ENCODE measurements at regions not wholly inside any gene's neighbourhood (a gene's known extent, or its start where the extent isn't known, plus 50 kb on each side); places are given as distances from the start of the nearest gene placed in this dataset.

GRCh38 chr12:15050659-15051058 is 77.8 kb downstream of the PDE6H start (continued):
- no peak for TF ChIP-seq GLIS2 (tag by site-specific recombination; IDR thresholded peaks at IDR 0.05)
- no peak for TF ChIP-seq ZNF302 (tag by site-specific recombination; IDR thresholded peaks at IDR 0.05; ENCODE audit: low read depth)
- no peak for TF ChIP-seq BCL11A (tag by site-specific recombination; IDR thresholded peaks at IDR 0.05; ENCODE audit: low read depth)
- TF ChIP-seq ZNF580 (tag by site-specific recombination; IDR thresholded peaks at IDR 0.05), result no peak
- no peak for TF ChIP-seq ZNF324 (tag by site-specific recombination; IDR thresholded peaks at IDR 0.05)
- no peak for TF ChIP-seq ZNF473 (tag by site-specific recombination; IDR thresholded peaks at IDR 0.05)
- TF ChIP-seq ZNF558 (tag by site-specific recombination; IDR thresholded peaks at IDR 0.05), result no peak
- TF ChIP-seq BCL11B (tag by site-specific recombination; IDR thresholded peaks at IDR 0.05; ENCODE audit: low read depth), result no peak

GRCh38 chr12:15052691-15053090 is 79.8 kb downstream of the PDE6H start:
- no peaks in the 10 kb centered on the region for H3K9me3 ChIP-seq (ENCODE audit: control insufficient read depth, insufficient read depth, low read depth, low read length)
- TF ChIP-seq ZNF521 (tag by site-specific recombination; IDR thresholded peaks at IDR 0.05) (no peak), ZBTB6 (tag by site-specific recombination; IDR thresholded peaks at IDR 0.05) (no peak), INSM2 (tag by site-specific recombination; IDR thresholded peaks at IDR 0.05) (no peak), ZNF350 (tag by site-specific recombination; IDR thresholded peaks at IDR 0.05) (no peak), ZFP37 (tag by site-specific recombination; IDR thresholded peaks at IDR 0.05) (no peak), ZNF624 (tag by site-specific recombination; IDR thresholded peaks at IDR 0.05) (no peak), ZNF510 (tag by site-specific recombination; IDR thresholded peaks at IDR 0.05; ENCODE audit: insufficient replicate concordance) (no peak)
- H3K4me3 ChIP-seq (ENCODE audit: low read depth, low read length), result no peak overlapping the region
- H3K27ac ChIP-seq (ENCODE audit: extremely low read depth, low read depth, low read length), result no peak overlapping the region
- H3K36me3 ChIP-seq (ENCODE audit: control insufficient read depth in 2 of 2, insufficient read depth in 1 of 2, low read length in 2 of 2), result no peaks in the 10 kb centered on the region
- POLR2A ChIA-PET, result no interaction called here
- no peaks in the 10 kb centered on the region for H3K4me1 ChIP-seq (ENCODE audit: control insufficient read depth, insufficient read depth, low read length)
- CTCF ChIA-PET, result interaction anchor here (0.6 kb wide), 1 partner anchor 57 kb away, joined by 4 read pairs; no protein-coding TSS in a partner anchor

- Histone ChIP-seq H3K4me3 (ENCODE audit: low read depth, low read length) (no peak overlapping the region), H3K4me1 (ENCODE audit: control insufficient read depth, insufficient read depth, low read length) (no peaks in the 10 kb centered on the region), H3K27ac (ENCODE audit: extremely low read depth, low read depth, low read length) (no peak overlapping the region), H3K36me3 (ENCODE audit: control insufficient read depth in 2 of 2, insufficient read depth in 1 of 2, low read length in 2 of 2) (no peaks in the 10 kb centered on the region), H3K9me3 (ENCODE audit: control insufficient read depth, insufficient read depth, low read depth, low read length) (no peaks in the 10 kb centered on the region)
- ChIA-PET CTCF (no interaction called here), POLR2A (no interaction called here)
- TF ChIP-seq KLF10 (tag by site-specific recombination; IDR thresholded peaks at IDR 0.05) (no peak), ZNF654 (tag by site-specific recombination; IDR thresholded peaks at IDR 0.05; ENCODE audit: low read depth) (no peak), GLIS2 (tag by site-specific recombination; IDR thresholded peaks at IDR 0.05) (no peak), ZBTB11 (tag by site-specific recombination; conservative IDR thresholded peaks at IDR 0.05; ENCODE audit: low read depth) (no peak), ZNF530 (tag by site-specific recombination; IDR thresholded peaks at IDR 0.05; ENCODE audit: low read depth) (no peak)
Observed at GRCh38 chr12:15056218-15056617, 83.4 kb downstream of the PDE6H start.

All from HEK293 (cell line).